H1 (cell line): ENCODE measurements at regions not wholly inside any gene's neighbourhood (a gene's known extent, or its start where the extent isn't known, plus 50 kb on each side); places are given as distances from the start of the nearest gene placed in this dataset.

Experiments
- CTCF ChIA-PET: fragments of 300-600 bp; sonication (Branson Sonifier 250); formaldehyde crosslinking; loops from one replicate; lab custom pipeline; 2021; ENCODE audit not compliant: partially characterized antibody; lab: Charles Lee
- POLR2A ChIA-PET: fragments of 300-600 bp; sonication (Branson Sonifier 250); formaldehyde crosslinking; loops from one replicate; lab custom pipeline; 2021; ENCODE audit warnings: inconsistent platforms; ENCODE audit not compliant: partially characterized antibody; lab: Charles Lee
- DNase-seq, 2 experiments: peaks; one replicate each; pipeline versions ENCODE4 v3.0.0 to v3.0.0-alpha.2; 2010 to 2022; ENCODE audit warnings: low spot score in 2 of 2, low read depth in 1 of 2, mixed read lengths in 1 of 2
- FAIRE-seq: peaks from 2 replicates; lab custom pipeline; 2011; peaks lifted over from hg19 to GRCh38; lab: Jason Lieb, UNC
- H2AFZ ChIP-seq: 2 replicates; pipeline ENCODE4 v1.8.1; 2012; ENCODE audit warnings: low read length, inconsistent platforms
- H2AK5ac ChIP-seq: 2 replicates; pipeline ENCODE4 v1.6.1; 2013; ENCODE audit warnings: low read depth, low read length
- H2BK120ac ChIP-seq: replicated peaks from 2 replicates; pipeline ENCODE3; 2013; ENCODE audit warnings: low read depth, low read length, inconsistent platforms
- H2BK12ac ChIP-seq: 2 replicates; pipeline ENCODE4 v1.6.1; 2013; ENCODE audit warnings: low read depth, low read length
- H2BK15ac ChIP-seq: 2 replicates; pipeline ENCODE4 v1.6.1; 2013; ENCODE audit warnings: low read length
- H2BK20ac ChIP-seq: 2 replicates; pipeline ENCODE4 v1.6.1; 2013; ENCODE audit warnings: low read length
- H2BK5ac ChIP-seq: 2 replicates; pipeline ENCODE4 v1.6.1; 2013; ENCODE audit warnings: low read depth, low read length
- H3K14ac ChIP-seq: 2 replicates; pipeline ENCODE4 v1.6.1; 2013; ENCODE audit warnings: inconsistent platforms; ENCODE audit not compliant: insufficient read length
- H3K18ac ChIP-seq: 2 replicates; pipeline ENCODE4 v1.6.1; 2013; ENCODE audit warnings: low read length; ENCODE audit errors: extremely low read depth
- H3K23ac ChIP-seq: 2 replicates; pipeline ENCODE4 v1.6.1; 2013; ENCODE audit warnings: inconsistent platforms; ENCODE audit not compliant: insufficient read length
- H3K23me2 ChIP-seq: 2 replicates; pipeline ENCODE4 v1.6.1; 2013; ENCODE audit warnings: low read depth, low read length
- H3K27ac ChIP-seq: 2 replicates; pipeline ENCODE4 v1.6.1; 2011; ENCODE audit warnings: low read depth, low read length, inconsistent platforms
- H3K27me3 ChIP-seq, 4 experiments: replicated peaks in 1 of 4; 1 replicate in 1 of 4; 2 replicates in 3 of 4; pipeline versions ENCODE4 v1.6.1 to v1.8.1; 2011 to 2013; ENCODE audit warnings: low read length in 3 of 4, mild to moderate bottlenecking in 3 of 4, inconsistent platforms in 2 of 4, mixed read lengths in 2 of 4, moderate library complexity in 1 of 4; ENCODE audit not compliant: control insufficient read depth in 3 of 4, insufficient read depth in 3 of 4; ENCODE audit errors: extremely low read depth in 1 of 4
- H3K36me3 ChIP-seq, 4 experiments: 2 replicates each; pipeline versions ENCODE4 v1.6.1 to v1.8.1; 2011 to 2013; ENCODE audit warnings: mild to moderate bottlenecking in 4 of 4, low read length in 3 of 4, moderate library complexity in 2 of 4, control low read depth in 1 of 4, inconsistent platforms in 1 of 4; ENCODE audit not compliant: insufficient read depth in 4 of 4, control insufficient read depth in 2 of 4
- H3K4ac ChIP-seq: replicated peaks from 2 replicates; pipeline ENCODE3; 2013; ENCODE audit warnings: low read length, low read depth, mixed read lengths, inconsistent platforms; ENCODE audit not compliant: insufficient read length
- H3K4me1 ChIP-seq, 4 experiments: replicated peaks in 1 of 4; 1 replicate in 1 of 4; 2 replicates in 3 of 4; pipeline versions ENCODE4 v1.6.1 to v1.8.1; 2011 to 2013; ENCODE audit warnings: low read length in 3 of 4, inconsistent platforms in 2 of 4, mixed read lengths in 1 of 4; ENCODE audit not compliant: insufficient read depth in 4 of 4, control insufficient read depth in 3 of 4
- H3K4me2 ChIP-seq, 2 experiments: 2 replicates each; pipeline versions ENCODE4 v1.6.1 to v1.8.1; 2011 to 2013; ENCODE audit warnings: low read depth in 2 of 2, low read length in 2 of 2, control low read depth in 1 of 2, inconsistent platforms in 1 of 2, mild to moderate bottlenecking in 1 of 2; ENCODE audit not compliant: insufficient read depth in 1 of 2
- H3K4me3 ChIP-seq, 4 experiments: fragments of 200-600, 300-600 bp in 1 of 4; sonication (generic), shearing (Covaris generic), sonication (Bioruptor Twin) in 1 of 4; 2 replicates each; pipeline versions ENCODE4 v1.5.1 to v1.8.1; 2011 to 2016; ENCODE audit warnings: low read length in 4 of 4, low read depth in 3 of 4, control low read depth in 2 of 4, inconsistent platforms in 2 of 4, mild to moderate bottlenecking in 2 of 4, mixed read lengths in 1 of 4, moderate library complexity in 1 of 4; ENCODE audit not compliant: insufficient read depth in 2 of 4; ENCODE audit errors: extremely low read depth in 1 of 4
- H3K56ac ChIP-seq: replicated peaks from 2 replicates; pipeline ENCODE3; 2013; ENCODE audit warnings: low read depth, mild to moderate bottlenecking, mixed read lengths, low read length, inconsistent platforms; ENCODE audit not compliant: insufficient read length
- H3K79me1 ChIP-seq: 2 replicates; pipeline ENCODE4 v1.6.1; 2013; ENCODE audit warnings: low read depth, low read length, control low read depth
- H3K79me2 ChIP-seq, 2 experiments: 2 replicates each; pipeline versions ENCODE4 v1.6.1 to v1.8.1; 2012 to 2013; ENCODE audit warnings: low read length in 2 of 2, mild to moderate bottlenecking in 2 of 2, inconsistent platforms in 1 of 2; ENCODE audit not compliant: insufficient read depth in 2 of 2, control insufficient read depth in 1 of 2
- H3K9ac ChIP-seq, 4 experiments: replicated peaks in 1 of 4; 1 replicate in 1 of 4; 2 replicates in 3 of 4; pipeline versions ENCODE4 v1.6.1 to v1.8.1; 2011 to 2013; ENCODE audit warnings: low read depth in 3 of 4, low read length in 3 of 4, control low read depth in 2 of 4, mild to moderate bottlenecking in 2 of 4, moderate library complexity in 2 of 4, inconsistent platforms in 1 of 4; ENCODE audit errors: extremely low read depth in 1 of 4
- H3K9me3 ChIP-seq, 2 experiments: 2 replicates each; pipeline versions ENCODE4 v1.6.1 to v1.8.1; 2012 to 2013; ENCODE audit warnings: mild to moderate bottlenecking in 2 of 2, moderate library complexity in 2 of 2, control low read depth in 1 of 2, inconsistent platforms in 1 of 2, low read depth in 1 of 2, low read length in 1 of 2, mixed read lengths in 1 of 2; ENCODE audit not compliant: insufficient read depth in 2 of 2
- H4K20me1 ChIP-seq, 2 experiments: replicated peaks in 1 of 2; 2 replicates each; pipeline versions ENCODE3 to v1.8.1; 2011 to 2013; ENCODE audit warnings: inconsistent platforms in 2 of 2, low read length in 2 of 2, mild to moderate bottlenecking in 1 of 2; ENCODE audit not compliant: insufficient read depth in 2 of 2, control insufficient read depth in 1 of 2
- H4K5ac ChIP-seq: 2 replicates; pipeline ENCODE4 v1.6.1; 2013; ENCODE audit warnings: low read length, low read depth, mixed read lengths, inconsistent platforms; ENCODE audit not compliant: insufficient read length
- H4K8ac ChIP-seq: 2 replicates; pipeline ENCODE4 v1.8.0; 2013; ENCODE audit warnings: mild to moderate bottlenecking, moderate library complexity, low read length, inconsistent platforms; ENCODE audit not compliant: insufficient read depth; ENCODE audit errors: extremely low read depth
- H4K91ac ChIP-seq: replicated peaks from 2 replicates; pipeline ENCODE3; 2013; ENCODE audit warnings: low read length, mixed read lengths, inconsistent platforms; ENCODE audit not compliant: insufficient read length
- BACH1 ChIP-seq: IDR thresholded peaks from 2 replicates; pipeline ENCODE4 v1.6.1; 2012; ENCODE audit warnings: low read length, improper control_type of control experiment
- CBX8 ChIP-seq: fragments of 300-800, 300-1000 bp; sonication (generic); IDR thresholded peaks from 2 replicates; pipeline ENCODE4 v1.7.1; 2016; ENCODE audit warnings: low read depth, low read length, borderline replicate concordance
- CHD1 ChIP-seq: IDR thresholded peaks from 2 replicates; pipeline ENCODE4 v1.6.1; 2012; ENCODE audit warnings: low read depth, low read length, improper control_type of control experiment
- E2F6 ChIP-seq: IDR thresholded peaks from 2 replicates; pipeline ENCODE4 v1.6.1; 2012; ENCODE audit warnings: inconsistent platforms
- EP300 ChIP-seq, 2 experiments: IDR thresholded peaks; 1 replicate in 1 of 2; 2 replicates in 1 of 2; pipeline ENCODE4 v1.6.1; 2011 to 2012; ENCODE audit warnings: low read depth in 2 of 2, low read length in 2 of 2, mild to moderate bottlenecking in 2 of 2, borderline replicate concordance in 1 of 2, inconsistent platforms in 1 of 2, moderate library complexity in 1 of 2
- MAX ChIP-seq: IDR thresholded peaks from 2 replicates; pipeline ENCODE4 v1.6.1; 2012; ENCODE audit warnings: inconsistent platforms
- NANOG ChIP-seq: IDR thresholded peaks from 2 replicates; pipeline ENCODE4 v1.6.1; 2011; ENCODE audit warnings: low read length, low read depth, mild to moderate bottlenecking, inconsistent platforms; ENCODE audit not compliant: insufficient read depth, poor library complexity, severe bottlenecking
- PHF8 ChIP-seq: fragments of 200-600 bp; sonication (generic); conservative IDR thresholded peaks from 2 replicates; pipeline ENCODE4 v1.7.1; 2012; ENCODE audit warnings: low read depth, mild to moderate bottlenecking, inconsistent platforms, low read length, moderate library complexity
- SAP30 ChIP-seq: fragments of 300-600 bp; sonication (generic); IDR thresholded peaks from 2 replicates; pipeline ENCODE4 v1.7.1; 2012; ENCODE audit warnings: low read length, moderate library complexity, mild to moderate bottlenecking, inconsistent platforms; ENCODE audit not compliant: insufficient read depth, insufficient replicate concordance
- USF2 ChIP-seq: IDR thresholded peaks from 2 replicates; pipeline ENCODE4 v1.6.1; 2011; ENCODE audit warnings: low read length, improper control_type of control experiment
- WGBS, 2 experiments: shearing (Covaris generic) in 1 of 2; methylation state at CpG; one replicate each; pipeline versions ENCODE4 v1.1.6 to v1.1.7; 2013 to 2015; ENCODE audit warnings: low lambda C conversion rate in 2 of 2, mixed read lengths in 2 of 2, inconsistent platforms in 1 of 2, low coverage in 1 of 2, missing lambda C conversion rate in 1 of 2; ENCODE audit not compliant: insufficient replicate concordance in 2 of 2, insufficient coverage in 1 of 2, insufficient read length in 1 of 2; ENCODE audit errors: extremely low coverage in 1 of 2, missing lambda C conversion rate in 1 of 2; 5-methylcytosine and 5-hydroxymethylcytosine counted together

GRCh38 chr6:11366934-11367637 lies 134.6 kb upstream of the NEDD9 start:
- no peak overlapping the region for H2AFZ ChIP-seq
- H3K4me1 ChIP-seq, result peaks cover 0 to 7% (median 3%) of the 10 kb centered on the region in 4 experiments; a peak in 2 of 7 replicates
- no peak overlapping the region for H2AK5ac ChIP-seq
- H3K4ac ChIP-seq, result no peak overlapping the region
- no peak overlapping the region for H4K8ac ChIP-seq
- 82% methylated on average over 4 of the region's 4 CpGs; no CpG with 5 or more reads in 1 of the 2 experiments for WGBS, 2 experiments
- no peaks in the 10 kb centered on the region for H3K79me1 ChIP-seq
- H3K4me3 ChIP-seq, result no peak overlapping the region
- H3K56ac ChIP-seq, result no peak overlapping the region
- H3K18ac ChIP-seq, result no peak overlapping the region
- H3K23ac ChIP-seq, result no peak overlapping the region
- CTCF ChIA-PET, result interaction anchor here (0.8 to 1.7 kb wide), 5 partner anchors 9 to 195 kb away, joined by 3 to 6 read pairs (median 4); no protein-coding TSS in a partner anchor
- DNase-seq (no peak), FAIRE-seq (peak; percentile 36)
- H4K5ac ChIP-seq, result no peak overlapping the region
- H3K23me2 ChIP-seq, result no peaks in the 10 kb centered on the region
- no peaks in the 10 kb centered on the region for H3K9me3 ChIP-seq
- no peak overlapping the region for H2BK120ac ChIP-seq
- H3K27ac ChIP-seq, result no peak overlapping the region
- no peak overlapping the region for H2BK20ac ChIP-seq
- peaks cover 0 to 2% (median 0%) of the 10 kb centered on the region in 4 experiments; a peak in 1 of 7 replicates for H3K27me3 ChIP-seq
- no peak overlapping the region; the same call in 1 of the 2 replicates for H2BK12ac ChIP-seq
- H3K79me2 ChIP-seq, result no peaks in the 10 kb centered on the region
- H3K4me2 ChIP-seq, result no peak overlapping the region
- H3K14ac ChIP-seq, result no peak overlapping the region
- H3K36me3 ChIP-seq, result no peaks in the 10 kb centered on the region
- H2BK15ac ChIP-seq, result no peak overlapping the region
- H3K9ac ChIP-seq, result no peak overlapping the region
- no peaks in the 10 kb centered on the region for H4K20me1 ChIP-seq
- POLR2A ChIA-PET, result no interaction called here
- no peak overlapping the region for H2BK5ac ChIP-seq
- H4K91ac ChIP-seq, result no peak overlapping the region
- TF ChIP-seq CHD1 (no peak), NANOG (no peak), MAX (no peak), E2F6 (no peak), SAP30 (no peak), USF2 (no peak), EP300 (IDR thresholded peaks at IDR 0.05; ENCODE audit: borderline replicate concordance in 1 of 2, low read depth in 2 of 2, low read length in 2 of 2) (no peak), PHF8 (no peak), BACH1 (no peak), CBX8 (no peak)
